Thyroid gland (tissue), 4 donors: ENCODE measurements at regions not wholly inside any gene's neighbourhood (a gene's known extent, or its start where the extent isn't known, plus 50 kb on each side); places are given as distances from the start of the nearest gene placed in this dataset.

ENCODE experiments used
- POLR2A ChIP-seq, 2 donors: fragments of 450-650 bp; IDR thresholded peaks; one replicate each; pipeline ENCODE4 v1.6.1; 2017; ENCODE audit warnings: antibody characterized with exemption in 2 of 2, mild to moderate bottlenecking in 2 of 2, moderate library complexity in 1 of 2
- TF ChIP-seq, protein P1 (sequence below), 6 experiments: fragments of 200-600 bp in 3 of 6; fragments of 450-650 bp in 3 of 6; sonication (generic) in 3 of 6; IDR thresholded peaks; one replicate each; pipeline ENCODE4 v1.5.1; 2016 to 2019; ENCODE audit warnings: antibody characterized with exemption in 6 of 6, mild to moderate bottlenecking in 2 of 6, inconsistent platforms in 1 of 6, moderate library complexity in 1 of 6

DNA sequence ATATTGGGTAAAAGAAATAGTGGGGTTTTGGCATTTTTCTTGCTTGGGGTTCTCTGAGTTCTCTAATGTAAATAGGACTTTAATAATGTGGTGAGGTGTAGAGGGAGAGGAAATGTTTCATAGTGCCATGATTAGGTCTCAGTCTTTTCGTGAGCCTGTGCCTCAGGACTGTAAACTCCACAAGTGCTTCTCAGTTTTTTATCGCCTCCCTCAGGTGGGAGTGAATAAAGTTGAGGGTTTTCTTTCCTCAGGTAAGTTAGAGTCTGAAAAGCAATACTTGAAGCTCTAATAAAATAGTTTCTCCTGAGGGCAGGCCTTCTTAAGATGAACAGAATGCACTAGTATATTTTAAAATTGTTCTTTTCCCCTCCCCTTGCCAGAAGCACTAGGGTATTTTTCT is 243.1 kb upstream of the SETBP1 start:
- TF ChIP-seq, protein P1, sequence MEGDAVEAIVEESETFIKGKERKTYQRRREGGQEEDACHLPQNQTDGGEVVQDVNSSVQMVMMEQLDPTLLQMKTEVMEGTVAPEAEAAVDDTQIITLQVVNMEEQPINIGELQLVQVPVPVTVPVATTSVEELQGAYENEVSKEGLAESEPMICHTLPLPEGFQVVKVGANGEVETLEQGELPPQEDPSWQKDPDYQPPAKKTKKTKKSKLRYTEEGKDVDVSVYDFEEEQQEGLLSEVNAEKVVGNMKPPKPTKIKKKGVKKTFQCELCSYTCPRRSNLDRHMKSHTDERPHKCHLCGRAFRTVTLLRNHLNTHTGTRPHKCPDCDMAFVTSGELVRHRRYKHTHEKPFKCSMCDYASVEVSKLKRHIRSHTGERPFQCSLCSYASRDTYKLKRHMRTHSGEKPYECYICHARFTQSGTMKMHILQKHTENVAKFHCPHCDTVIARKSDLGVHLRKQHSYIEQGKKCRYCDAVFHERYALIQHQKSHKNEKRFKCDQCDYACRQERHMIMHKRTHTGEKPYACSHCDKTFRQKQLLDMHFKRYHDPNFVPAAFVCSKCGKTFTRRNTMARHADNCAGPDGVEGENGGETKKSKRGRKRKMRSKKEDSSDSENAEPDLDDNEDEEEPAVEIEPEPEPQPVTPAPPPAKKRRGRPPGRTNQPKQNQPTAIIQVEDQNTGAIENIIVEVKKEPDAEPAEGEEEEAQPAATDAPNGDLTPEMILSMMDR (IDR thresholded peaks at IDR 0.05): no peak
- TF ChIP-seq POLR2A (IDR thresholded peaks at IDR 0.05): no peak
